ENCODE measurements at regions not wholly inside any gene's neighbourhood (a gene's known extent, or its start where the extent isn't known, plus 50 kb on each side); places are given as distances from the start of the nearest gene placed in this dataset.

DNA sequence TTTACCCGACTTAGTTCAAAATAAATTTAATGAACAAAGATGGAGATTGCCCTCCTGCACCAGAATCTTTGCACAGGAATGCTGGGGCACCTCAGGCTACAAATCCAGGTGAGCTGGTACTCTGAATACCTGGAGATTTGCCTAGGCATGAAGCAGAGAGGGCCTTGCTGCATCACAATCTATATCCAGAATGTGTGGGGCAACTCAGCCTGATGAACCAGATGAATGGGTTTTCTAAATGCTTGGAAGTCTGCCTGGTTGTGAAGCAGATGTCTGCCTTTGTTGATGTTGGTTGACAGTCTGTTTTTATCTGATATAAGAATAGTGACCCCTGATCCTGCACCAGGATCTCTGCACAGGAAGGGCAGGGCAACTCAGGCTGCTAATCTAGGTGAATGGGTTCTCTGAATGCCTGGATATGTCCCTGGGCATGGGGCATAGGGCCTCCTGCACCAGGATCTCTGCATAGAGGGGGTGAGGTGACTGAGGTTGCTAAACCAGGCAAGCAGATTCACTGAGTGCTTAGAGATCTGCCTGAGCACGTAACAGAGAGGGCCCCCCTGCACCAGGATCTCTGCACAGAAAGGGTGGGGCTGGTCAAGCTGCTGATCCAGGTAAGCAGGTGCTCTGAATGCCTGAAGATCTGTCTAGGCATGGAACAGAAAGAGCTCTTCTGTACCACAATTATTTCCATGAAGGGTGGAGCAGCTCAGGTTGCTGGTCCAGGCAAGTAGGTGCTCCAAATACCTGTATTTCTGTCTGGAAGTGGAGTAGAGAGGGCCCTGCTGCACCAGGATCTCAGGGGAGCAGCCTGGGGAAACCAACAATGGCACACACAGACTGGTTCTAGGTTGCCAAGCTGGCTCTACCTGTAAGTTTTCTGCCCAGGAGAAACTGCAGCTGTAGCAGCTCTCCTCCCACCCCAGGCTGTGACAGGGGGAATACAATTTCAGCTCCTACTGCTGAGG is 437.5 kb downstream of the MMUT start:
- TF ChIP-seq, protein P1, sequence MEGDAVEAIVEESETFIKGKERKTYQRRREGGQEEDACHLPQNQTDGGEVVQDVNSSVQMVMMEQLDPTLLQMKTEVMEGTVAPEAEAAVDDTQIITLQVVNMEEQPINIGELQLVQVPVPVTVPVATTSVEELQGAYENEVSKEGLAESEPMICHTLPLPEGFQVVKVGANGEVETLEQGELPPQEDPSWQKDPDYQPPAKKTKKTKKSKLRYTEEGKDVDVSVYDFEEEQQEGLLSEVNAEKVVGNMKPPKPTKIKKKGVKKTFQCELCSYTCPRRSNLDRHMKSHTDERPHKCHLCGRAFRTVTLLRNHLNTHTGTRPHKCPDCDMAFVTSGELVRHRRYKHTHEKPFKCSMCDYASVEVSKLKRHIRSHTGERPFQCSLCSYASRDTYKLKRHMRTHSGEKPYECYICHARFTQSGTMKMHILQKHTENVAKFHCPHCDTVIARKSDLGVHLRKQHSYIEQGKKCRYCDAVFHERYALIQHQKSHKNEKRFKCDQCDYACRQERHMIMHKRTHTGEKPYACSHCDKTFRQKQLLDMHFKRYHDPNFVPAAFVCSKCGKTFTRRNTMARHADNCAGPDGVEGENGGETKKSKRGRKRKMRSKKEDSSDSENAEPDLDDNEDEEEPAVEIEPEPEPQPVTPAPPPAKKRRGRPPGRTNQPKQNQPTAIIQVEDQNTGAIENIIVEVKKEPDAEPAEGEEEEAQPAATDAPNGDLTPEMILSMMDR (IDR thresholded peaks at IDR 0.05) = no peak
- no peak for TF ChIP-seq ZFX (IDR thresholded peaks at IDR 0.05; ENCODE audit: borderline replicate concordance)
